ENCODE measurements at regions not wholly inside any gene's neighbourhood (a gene's known extent, or its start where the extent isn't known, plus 50 kb on each side); places are given as distances from the start of the nearest gene placed in this dataset.

GRCh38 chr1:218823291-218823900 lies 350.3 kb upstream of the LYPLAL1 start:
- no peak for TF ChIP-seq CTCF (IDR thresholded peaks at IDR 0.05; ENCODE audit: insufficient read depth, low read length, poor library complexity, severe bottlenecking)
- no peak for TF ChIP-seq EZH2phosphoT487 (conservative IDR thresholded peaks at IDR 0.05; ENCODE audit: low read length)
